Esophagus squamous epithelium (tissue), 4 donors: ENCODE measurements at regions not wholly inside any gene's neighbourhood (a gene's known extent, or its start where the extent isn't known, plus 50 kb on each side); places are given as distances from the start of the nearest gene placed in this dataset.

Source experiments
- POLR2A ChIP-seq, 4 donors: fragments of 450-650 bp; IDR thresholded peaks; one replicate each; pipeline ENCODE4 v1.6.1; 2017; ENCODE audit warnings: antibody characterized with exemption in 4 of 4, mild to moderate bottlenecking in 4 of 4, moderate library complexity in 3 of 4
- TF ChIP-seq, protein P1 (sequence below), 6 experiments: fragments of 450-650 bp in 4 of 6; fragments of 200-600 bp in 2 of 6; sonication (generic) in 2 of 6; IDR thresholded peaks; one replicate each; pipeline ENCODE4 v1.5.1; 2016 to 2019; ENCODE audit warnings: antibody characterized with exemption in 6 of 6, mild to moderate bottlenecking in 4 of 6, moderate library complexity in 4 of 6

DNA sequence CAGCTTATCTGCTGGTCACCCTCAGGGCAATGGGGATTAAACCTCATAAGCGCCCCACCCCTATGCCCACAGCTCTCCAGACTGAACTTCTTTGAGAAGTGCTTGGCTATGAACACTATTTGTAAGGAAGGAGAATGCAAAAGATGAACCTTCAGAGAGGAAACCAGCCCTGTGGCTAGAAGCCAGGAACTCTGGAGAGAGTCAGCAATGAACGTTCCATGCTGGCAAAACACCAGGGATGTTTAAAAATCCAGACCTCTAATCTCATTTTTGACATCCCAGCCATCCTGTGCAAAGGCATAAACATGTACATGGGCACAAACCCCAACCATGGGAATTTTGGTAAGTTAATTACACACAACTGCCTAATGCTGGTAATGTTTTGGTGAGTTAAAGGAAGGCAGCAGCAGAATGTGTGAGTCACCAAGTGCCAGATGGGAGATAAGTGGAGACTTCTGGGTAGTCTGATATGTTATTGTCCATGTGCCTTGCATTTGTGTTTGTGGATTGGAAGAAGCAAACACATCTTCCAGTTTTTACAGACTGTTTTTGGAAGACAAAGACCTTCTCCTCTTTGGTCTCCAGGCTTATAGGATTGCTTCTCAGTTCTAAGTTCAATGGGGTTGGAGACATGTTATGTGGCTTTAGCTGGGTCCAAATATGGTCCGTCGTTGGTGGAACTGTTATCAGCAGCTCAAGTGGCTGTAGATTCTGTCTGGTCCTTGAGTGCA is 174.1 kb upstream of the ETV3 start:
- TF ChIP-seq POLR2A (IDR thresholded peaks at IDR 0.05) = no peak
- TF ChIP-seq, protein P1, sequence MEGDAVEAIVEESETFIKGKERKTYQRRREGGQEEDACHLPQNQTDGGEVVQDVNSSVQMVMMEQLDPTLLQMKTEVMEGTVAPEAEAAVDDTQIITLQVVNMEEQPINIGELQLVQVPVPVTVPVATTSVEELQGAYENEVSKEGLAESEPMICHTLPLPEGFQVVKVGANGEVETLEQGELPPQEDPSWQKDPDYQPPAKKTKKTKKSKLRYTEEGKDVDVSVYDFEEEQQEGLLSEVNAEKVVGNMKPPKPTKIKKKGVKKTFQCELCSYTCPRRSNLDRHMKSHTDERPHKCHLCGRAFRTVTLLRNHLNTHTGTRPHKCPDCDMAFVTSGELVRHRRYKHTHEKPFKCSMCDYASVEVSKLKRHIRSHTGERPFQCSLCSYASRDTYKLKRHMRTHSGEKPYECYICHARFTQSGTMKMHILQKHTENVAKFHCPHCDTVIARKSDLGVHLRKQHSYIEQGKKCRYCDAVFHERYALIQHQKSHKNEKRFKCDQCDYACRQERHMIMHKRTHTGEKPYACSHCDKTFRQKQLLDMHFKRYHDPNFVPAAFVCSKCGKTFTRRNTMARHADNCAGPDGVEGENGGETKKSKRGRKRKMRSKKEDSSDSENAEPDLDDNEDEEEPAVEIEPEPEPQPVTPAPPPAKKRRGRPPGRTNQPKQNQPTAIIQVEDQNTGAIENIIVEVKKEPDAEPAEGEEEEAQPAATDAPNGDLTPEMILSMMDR (IDR thresholded peaks at IDR 0.05) = no peak
